ENCODE measurements at regions not wholly inside any gene's neighbourhood (a gene's known extent, or its start where the extent isn't known, plus 50 kb on each side); places are given as distances from the start of the nearest gene placed in this dataset.

- DNase-seq (ENCODE audit: extremely low read depth, low read depth) = no peak
- no peak for TF ChIP-seq CTCF (IDR thresholded peaks at IDR 0.05; ENCODE audit: low read depth, low read length)
These were observed 172.0 kb upstream of the RPL38 start for GRCh38 chr17:74031316-74032090.

- no peak for DNase-seq (ENCODE audit: extremely low read depth, low read depth)
- no peak for TF ChIP-seq CTCF (IDR thresholded peaks at IDR 0.05; ENCODE audit: low read depth, low read length)
These were observed 171.3 kb upstream of the RPL38 start for GRCh38 chr17:74032222-74032621.

GRCh38 chr17:74037320-74037719 is 166.2 kb upstream of the RPL38 start:
- TF ChIP-seq CTCF (IDR thresholded peaks at IDR 0.05; ENCODE audit: low read depth, low read length) = no peak
- no peak for DNase-seq (ENCODE audit: extremely low read depth, low read depth)

GRCh38 chr17:74040291-74040690 is 163.2 kb upstream of the RPL38 start:
- TF ChIP-seq CTCF (IDR thresholded peaks at IDR 0.05; ENCODE audit: low read depth, low read length) = no peak
- no peak for DNase-seq (ENCODE audit: extremely low read depth, low read depth)

GRCh38 chr17:74040729-74041128 is 162.7 kb upstream of the RPL38 start:
- no peak for TF ChIP-seq CTCF (IDR thresholded peaks at IDR 0.05; ENCODE audit: low read depth, low read length)
- DNase-seq (ENCODE audit: extremely low read depth, low read depth) = no peak

GRCh38 chr17:74041869-74042640 is 161.4 kb upstream of the RPL38 start:
- DNase-seq (ENCODE audit: extremely low read depth, low read depth) = no peak
- no peak for TF ChIP-seq CTCF (IDR thresholded peaks at IDR 0.05; ENCODE audit: low read depth, low read length)
